BJ (cell line): ENCODE measurements at regions not wholly inside any gene's neighbourhood (a gene's known extent, or its start where the extent isn't known, plus 50 kb on each side); places are given as distances from the start of the nearest gene placed in this dataset. TPM values are rescaled to one million over a fixed set of nuclear protein-coding genes. Genes with fewer than 3 reads are reported as not detected.

Experiments used
- small RNA-seq: library from RNA; depleted of rRNA; stranded (forward); fragments of <200 nt; gene quantifications from one replicate; pipeline ENCODE3, GENCODE V24; 2012; ENCODE audit warnings: low replicate concordance, low read depth; ENCODE audit not compliant: insufficient read length

Small RNAs in the stretch of these regions (small RNA-seq; reads per million reads assigned to genes)
- not detected for gene RNU1-150P
